Chondrocyte (in vitro differentiated cells): ENCODE measurements at regions not wholly inside any gene's neighbourhood (a gene's known extent, or its start where the extent isn't known, plus 50 kb on each side); places are given as distances from the start of the nearest gene placed in this dataset.

Experiments
- DNase-seq: peaks from one replicate; pipeline ENCODE4 v3.0.0; 2021; ENCODE audit warnings: mixed read lengths, low spot score
- H3K27ac Mint-ChIP-seq: one replicate; pipeline ENCODE4 v1.8.0; 2021; ENCODE audit warnings: mild to moderate bottlenecking, moderate library complexity, mixed read lengths; ENCODE audit not compliant: unreplicated experiment
- H3K27me3 Mint-ChIP-seq: 2 replicates; pipeline ENCODE4 v1.8.0; 2021; ENCODE audit warnings: low read depth, mixed read lengths
- H3K36me3 Mint-ChIP-seq: 2 replicates; pipeline ENCODE4 v1.8.0; 2021; ENCODE audit warnings: low read depth, mixed read lengths
- H3K4me1 Mint-ChIP-seq: 2 replicates; pipeline ENCODE4 v1.8.0; 2021; ENCODE audit warnings: low read depth, mild to moderate bottlenecking, mixed read lengths
- H3K4me3 Mint-ChIP-seq: one replicate; pipeline ENCODE4 v1.8.0; 2021; ENCODE audit warnings: mild to moderate bottlenecking, moderate library complexity, mixed read lengths; ENCODE audit not compliant: unreplicated experiment
- H3K9me3 Mint-ChIP-seq: 2 replicates; pipeline ENCODE4 v1.8.0; 2021; ENCODE audit warnings: low read depth, mixed read lengths
- CTCF ChIP-seq: fragments of 200-600 bp; sonication (generic); IDR thresholded peaks from 2 replicates; pipeline ENCODE4 v1.5.0; 2021; ENCODE audit warnings: antibody characterized with exemption, mild to moderate bottlenecking, moderate library complexity

- Mint-ChIP-seq H3K36me3 (no peaks in the 10 kb centered on the region), H3K27ac (no peak overlapping the region), H3K4me3 (no peak overlapping the region), H3K4me1 (peaks cover 40% of the 10 kb centered on the region), H3K27me3 (no peaks in the 10 kb centered on the region), H3K9me3 (no peaks in the 10 kb centered on the region)
- no peak for DNase-seq
- no peak for TF ChIP-seq CTCF
These were observed 171.3 kb downstream of the CD83 start for GRCh38 chr6:14288910-14289309.

GRCh38 chr6:14290041-14290771, 172.6 kb downstream of the CD83 start:
- Mint-ChIP-seq H3K27ac (no peak overlapping the region), H3K36me3 (no peaks in the 10 kb centered on the region), H3K4me1 (peaks cover 28% of the 10 kb centered on the region), H3K27me3 (no peaks in the 10 kb centered on the region), H3K9me3 (no peaks in the 10 kb centered on the region), H3K4me3 (no peak overlapping the region)
- no peak for DNase-seq
- no peak for TF ChIP-seq CTCF

- H3K9me3 Mint-ChIP-seq: no peaks in the 10 kb centered on the region
- H3K27me3 Mint-ChIP-seq: no peaks in the 10 kb centered on the region
- no peak overlapping the region for H3K4me3 Mint-ChIP-seq
- DNase-seq: no peak
- H3K27ac Mint-ChIP-seq: no peak overlapping the region
- H3K4me1 Mint-ChIP-seq: peaks cover 21% of the 10 kb centered on the region
- no peaks in the 10 kb centered on the region for H3K36me3 Mint-ChIP-seq
- TF ChIP-seq CTCF: no peak
These were observed 173.3 kb downstream of the CD83 start for GRCh38 chr6:14290772-14291330.

- H3K9me3 Mint-ChIP-seq: no peaks in the 10 kb centered on the region
- H3K4me3 Mint-ChIP-seq: no peak overlapping the region
- TF ChIP-seq CTCF: no peak
- H3K36me3 Mint-ChIP-seq: no peaks in the 10 kb centered on the region
- H3K27me3 Mint-ChIP-seq: no peaks in the 10 kb centered on the region
- no peak overlapping the region for H3K27ac Mint-ChIP-seq
- no peak for DNase-seq
- H3K4me1 Mint-ChIP-seq: peaks cover 16% of the 10 kb centered on the region
These were observed 173.8 kb downstream of the CD83 start for GRCh38 chr6:14291331-14291730.

GRCh38 chr6:14292119-14292518, 174.5 kb downstream of the CD83 start:
- Mint-ChIP-seq H3K27ac (no peak overlapping the region), H3K4me1 (peaks cover 9% of the 10 kb centered on the region), H3K9me3 (no peaks in the 10 kb centered on the region), H3K36me3 (no peaks in the 10 kb centered on the region), H3K4me3 (no peak overlapping the region), H3K27me3 (no peaks in the 10 kb centered on the region)
- no peak for DNase-seq
- TF ChIP-seq CTCF: no peak
